ENCODE measurements at regions not wholly inside any gene's neighbourhood (a gene's known extent, or its start where the extent isn't known, plus 50 kb on each side); places are given as distances from the start of the nearest gene placed in this dataset.

DNA sequence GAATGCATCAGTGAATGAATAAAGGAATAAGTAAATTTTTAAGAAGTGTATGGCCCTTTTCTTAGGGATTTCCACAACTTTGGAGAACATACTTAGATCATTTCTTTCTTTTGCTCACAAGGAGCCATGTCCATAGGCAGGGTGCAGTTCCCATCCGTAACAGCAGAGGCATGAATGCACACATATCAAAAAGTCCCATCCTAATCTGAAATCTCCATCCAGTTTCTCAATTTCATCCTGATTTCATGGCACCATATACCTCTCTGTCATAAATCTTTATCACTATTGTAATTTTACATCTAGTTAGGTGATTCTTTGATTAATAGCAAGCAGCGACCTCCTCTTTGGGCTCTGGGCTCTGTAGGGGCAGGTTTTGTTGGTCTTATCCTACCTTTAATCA is 359.2 kb downstream of the RRAGC start:
- TF ChIP-seq, protein P1, sequence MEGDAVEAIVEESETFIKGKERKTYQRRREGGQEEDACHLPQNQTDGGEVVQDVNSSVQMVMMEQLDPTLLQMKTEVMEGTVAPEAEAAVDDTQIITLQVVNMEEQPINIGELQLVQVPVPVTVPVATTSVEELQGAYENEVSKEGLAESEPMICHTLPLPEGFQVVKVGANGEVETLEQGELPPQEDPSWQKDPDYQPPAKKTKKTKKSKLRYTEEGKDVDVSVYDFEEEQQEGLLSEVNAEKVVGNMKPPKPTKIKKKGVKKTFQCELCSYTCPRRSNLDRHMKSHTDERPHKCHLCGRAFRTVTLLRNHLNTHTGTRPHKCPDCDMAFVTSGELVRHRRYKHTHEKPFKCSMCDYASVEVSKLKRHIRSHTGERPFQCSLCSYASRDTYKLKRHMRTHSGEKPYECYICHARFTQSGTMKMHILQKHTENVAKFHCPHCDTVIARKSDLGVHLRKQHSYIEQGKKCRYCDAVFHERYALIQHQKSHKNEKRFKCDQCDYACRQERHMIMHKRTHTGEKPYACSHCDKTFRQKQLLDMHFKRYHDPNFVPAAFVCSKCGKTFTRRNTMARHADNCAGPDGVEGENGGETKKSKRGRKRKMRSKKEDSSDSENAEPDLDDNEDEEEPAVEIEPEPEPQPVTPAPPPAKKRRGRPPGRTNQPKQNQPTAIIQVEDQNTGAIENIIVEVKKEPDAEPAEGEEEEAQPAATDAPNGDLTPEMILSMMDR (IDR thresholded peaks at IDR 0.05) = no peak
- TF ChIP-seq POLR2A (IDR thresholded peaks at IDR 0.05) (no peak), POLR2AphosphoS5 (IDR thresholded peaks at IDR 0.05; ENCODE audit: insufficient read depth in 1 of 2, low read depth in 1 of 2) (no peak)

Measured in vagina (tissue), 2 donors.